HG03108 (cell line): ENCODE measurements at regions not wholly inside any gene's neighbourhood (a gene's known extent, or its start where the extent isn't known, plus 50 kb on each side); places are given as distances from the start of the nearest gene placed in this dataset.

Experiments used
- ATAC-seq: cut with Tn5 transposase; IDR thresholded peaks from one replicate; pipeline ENCODE4 v1.9.1; 2021; ENCODE audit warnings: moderate library complexity; ENCODE audit not compliant: unreplicated experiment

DNA sequence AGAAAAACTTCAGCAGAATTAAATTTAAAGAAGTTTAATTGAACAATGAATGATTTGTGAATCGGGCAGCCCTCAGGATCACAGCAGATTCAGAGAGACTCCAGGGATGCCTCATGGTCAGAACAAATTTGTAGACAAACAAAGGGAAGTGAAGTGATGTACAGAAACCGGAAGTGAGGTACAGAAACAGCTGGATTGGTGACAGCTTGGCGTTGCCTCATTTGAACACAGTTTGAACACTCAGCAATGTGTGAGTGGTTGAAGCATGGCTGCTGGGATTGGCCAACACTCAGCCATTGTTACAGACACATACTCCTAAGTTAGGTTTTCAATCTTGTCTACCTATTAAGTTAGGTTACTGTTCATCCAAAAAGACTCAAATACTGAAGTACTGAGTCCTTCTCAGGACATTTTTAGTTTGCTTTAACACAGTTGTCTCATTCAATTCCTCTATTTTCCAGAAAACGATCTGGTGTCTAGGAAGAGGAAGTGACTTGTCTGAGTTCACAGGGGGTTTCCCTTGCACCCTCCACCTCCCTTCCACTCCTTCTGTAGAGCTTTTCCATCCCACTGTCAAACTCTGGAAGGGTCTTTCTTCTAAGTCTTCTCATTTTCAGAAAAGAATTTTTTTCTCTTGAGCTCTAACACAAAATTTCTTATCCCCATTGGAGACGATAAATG lies 137.9 kb downstream of the SLC4A3 start:
- ATAC-seq = no peak

DNA sequence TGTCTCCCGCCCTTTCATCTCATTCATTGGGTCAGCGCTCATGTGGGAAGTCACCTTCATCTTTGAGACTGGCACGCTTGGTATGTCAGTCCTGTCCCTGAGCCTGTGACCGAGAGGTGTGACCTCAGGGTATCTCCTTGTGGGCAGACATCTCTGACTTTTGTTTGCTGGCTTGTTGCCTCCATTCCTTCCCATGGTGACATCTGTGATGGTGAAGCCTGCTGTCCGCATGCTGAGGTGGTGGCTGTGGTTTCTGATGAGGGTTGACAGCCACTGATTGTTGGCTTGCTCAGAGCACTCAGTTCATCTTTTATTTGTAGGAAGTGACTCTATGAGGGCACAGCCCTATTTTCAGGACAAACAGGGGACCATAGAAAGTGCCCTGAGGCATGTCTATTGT lies 139.2 kb downstream of the SLC4A3 start:
- no peak for ATAC-seq

DNA sequence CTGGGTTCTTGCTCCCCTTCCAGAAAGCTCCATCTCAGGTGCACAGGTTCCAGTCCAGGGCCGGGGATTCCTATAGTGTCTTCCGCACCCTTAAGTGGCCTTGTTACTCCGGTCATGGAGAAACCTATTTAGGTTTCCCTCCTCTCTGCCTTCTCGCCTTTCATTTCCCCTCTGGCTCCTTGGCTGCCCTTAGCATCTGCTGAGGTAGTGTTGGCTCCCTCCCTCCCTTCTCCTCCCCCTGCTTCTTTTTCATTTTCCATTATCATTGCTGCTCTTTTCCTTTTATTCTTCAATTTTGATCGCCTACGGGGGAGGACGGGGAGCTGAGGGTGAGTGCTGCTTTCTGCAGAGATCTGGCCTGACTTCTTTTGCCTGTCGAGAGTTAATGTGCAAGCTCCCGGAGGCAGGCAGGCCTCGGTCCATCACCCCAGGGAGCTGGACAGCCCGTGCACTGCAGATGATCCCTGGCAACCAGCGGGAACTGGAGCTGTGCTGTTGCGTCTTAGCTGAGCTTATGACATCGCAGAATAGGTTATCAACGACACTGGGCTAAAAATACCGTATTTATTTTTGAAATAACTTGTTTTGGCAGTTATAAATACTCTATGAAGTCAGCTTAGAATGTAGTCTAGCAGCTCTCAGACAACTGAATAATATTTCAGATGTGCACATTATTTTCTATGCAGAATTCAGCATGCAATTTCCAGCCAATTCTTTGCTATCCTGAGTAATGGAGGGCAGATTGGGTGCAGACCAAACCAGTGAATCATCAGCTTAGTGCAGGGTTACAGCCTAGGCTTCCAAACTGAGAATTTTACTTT lies 141.9 kb downstream of the SLC4A3 start:
- no peak for ATAC-seq

DNA sequence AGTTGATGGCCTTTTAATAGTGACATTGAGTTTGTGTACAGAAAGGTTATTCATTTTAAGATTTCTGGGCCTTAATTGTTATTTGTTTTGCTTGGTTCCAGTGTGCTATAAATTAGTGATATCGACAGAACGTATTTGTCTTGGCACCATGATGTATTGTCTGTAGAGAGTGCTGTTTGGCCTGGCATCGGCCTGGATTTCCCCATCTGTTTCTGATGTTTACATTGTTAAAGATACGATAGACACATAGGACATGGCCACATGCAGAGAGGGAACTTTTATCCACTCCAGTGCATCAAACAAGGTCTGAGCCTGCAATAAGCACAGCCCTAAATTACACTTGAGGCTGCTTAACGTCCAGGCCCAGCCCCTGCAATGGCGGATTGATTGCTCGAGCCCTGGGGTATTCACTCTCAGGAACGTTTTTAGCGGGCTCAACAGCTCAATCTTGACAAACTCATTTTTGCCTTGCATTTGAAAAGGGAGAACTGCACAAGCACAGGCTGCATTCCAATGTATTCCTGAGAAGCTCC lies 144.7 kb downstream of the SLC4A3 start:
- no peak for ATAC-seq

DNA sequence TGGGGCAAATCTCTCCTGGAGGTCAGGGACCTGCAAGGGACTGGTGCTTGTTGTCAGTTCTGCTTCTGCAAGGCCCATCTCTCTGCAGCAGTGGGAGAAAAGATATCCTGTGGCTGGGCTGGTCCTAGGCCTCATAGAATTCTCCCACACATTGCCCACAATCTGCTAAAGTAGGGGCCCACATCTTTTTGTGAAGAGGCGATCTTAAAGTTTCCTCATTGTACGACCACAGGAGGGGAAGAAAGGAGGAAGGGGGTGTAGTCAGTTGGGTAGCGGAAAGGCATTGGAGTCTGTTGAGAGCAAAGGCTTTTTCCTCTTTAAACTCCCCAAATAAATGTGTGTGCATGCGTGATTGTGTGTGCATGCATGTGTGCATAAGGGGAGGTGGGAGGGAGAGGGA lies 145.3 kb downstream of the SLC4A3 start:
- no peak for ATAC-seq

DNA sequence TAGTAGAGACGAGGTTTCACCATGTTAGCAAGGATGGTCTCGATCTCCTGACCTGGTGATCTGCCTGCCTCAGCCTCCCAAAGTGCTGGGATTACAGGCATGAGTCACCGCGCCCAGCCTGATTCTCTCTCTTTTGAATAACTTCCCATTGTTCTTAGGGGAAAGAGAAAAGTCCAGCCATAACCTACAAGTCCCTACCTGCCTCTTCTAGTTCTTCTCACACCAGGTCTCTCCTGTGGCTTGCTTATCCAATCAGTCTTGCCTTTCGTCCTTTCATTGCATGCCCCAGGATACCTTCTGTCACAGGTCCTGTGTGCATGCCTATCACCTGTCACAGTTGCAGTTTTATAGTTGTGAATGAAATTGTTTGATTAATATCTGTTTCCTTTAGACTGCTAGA lies 148.1 kb downstream of the SLC4A3 start:
- ATAC-seq = no peak

DNA sequence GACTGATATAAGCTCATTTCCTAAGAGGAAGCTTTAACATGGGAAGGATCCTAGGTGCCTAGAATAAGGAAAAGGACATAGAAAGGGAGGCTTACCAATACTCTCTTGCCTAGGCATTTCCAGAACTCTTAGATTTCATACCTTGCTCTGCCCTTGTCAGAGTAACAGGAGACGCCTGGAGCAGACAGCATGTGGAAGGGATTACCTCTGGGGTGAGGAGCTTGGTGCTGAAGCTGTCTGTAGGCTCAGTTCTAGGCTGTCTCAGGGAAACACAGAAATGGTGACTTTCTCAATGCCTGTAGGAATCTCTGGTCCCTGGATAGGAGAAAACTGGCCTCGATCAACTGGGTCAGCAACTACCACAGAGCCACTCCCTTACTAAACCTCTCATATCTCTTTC lies 150.0 kb downstream of the SLC4A3 start:
- ATAC-seq = no peak

DNA sequence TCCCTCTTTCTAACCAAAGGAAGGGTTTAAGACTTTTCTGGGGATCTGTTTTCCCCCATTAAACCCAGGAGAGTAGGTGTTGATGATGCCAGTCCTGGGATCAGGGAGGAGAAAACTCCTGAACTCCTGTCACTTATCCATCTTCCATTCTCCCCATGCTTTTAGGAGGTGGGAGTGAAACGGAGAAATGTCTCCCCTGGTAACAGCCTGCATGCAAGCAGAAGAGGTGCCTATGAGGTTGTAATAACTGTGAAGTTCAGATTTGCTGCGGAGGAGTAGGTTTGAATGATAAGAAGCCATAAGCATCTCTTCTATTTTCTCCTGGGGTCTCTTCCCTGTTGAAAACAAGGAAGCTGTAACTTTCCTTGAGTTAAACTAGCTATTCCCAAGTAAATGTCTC lies 150.8 kb downstream of the SLC4A3 start:
- no peak for ATAC-seq

DNA sequence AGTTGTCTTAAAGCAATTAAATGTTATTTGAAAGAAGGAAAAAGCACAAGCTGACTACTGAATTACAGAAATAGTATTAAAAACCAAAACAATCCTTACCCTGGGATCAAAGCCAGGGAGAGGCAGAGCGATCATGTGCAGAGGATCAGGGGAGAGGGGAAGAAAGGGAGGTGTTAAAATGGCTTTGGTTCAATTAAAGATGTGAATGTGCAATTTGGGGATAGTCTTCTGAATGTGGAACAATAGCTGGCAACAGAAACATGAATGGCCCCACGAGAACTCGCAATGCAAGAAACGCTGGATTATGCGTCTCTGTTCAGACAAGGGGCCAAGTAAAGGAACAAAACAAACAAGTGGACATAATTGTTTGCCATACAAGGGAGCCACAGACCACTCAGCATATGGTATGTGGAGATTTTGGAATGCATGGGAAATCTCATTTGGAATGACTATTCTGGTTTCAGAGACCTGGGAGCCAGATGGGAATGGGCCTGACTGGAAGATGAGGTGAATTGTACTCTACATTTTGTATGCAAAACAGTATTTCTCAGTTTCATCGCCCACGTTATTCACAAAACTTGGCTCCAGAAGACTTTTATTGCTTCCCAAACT lies 155.4 kb downstream of the SLC4A3 start:
- ATAC-seq = no peak

DNA sequence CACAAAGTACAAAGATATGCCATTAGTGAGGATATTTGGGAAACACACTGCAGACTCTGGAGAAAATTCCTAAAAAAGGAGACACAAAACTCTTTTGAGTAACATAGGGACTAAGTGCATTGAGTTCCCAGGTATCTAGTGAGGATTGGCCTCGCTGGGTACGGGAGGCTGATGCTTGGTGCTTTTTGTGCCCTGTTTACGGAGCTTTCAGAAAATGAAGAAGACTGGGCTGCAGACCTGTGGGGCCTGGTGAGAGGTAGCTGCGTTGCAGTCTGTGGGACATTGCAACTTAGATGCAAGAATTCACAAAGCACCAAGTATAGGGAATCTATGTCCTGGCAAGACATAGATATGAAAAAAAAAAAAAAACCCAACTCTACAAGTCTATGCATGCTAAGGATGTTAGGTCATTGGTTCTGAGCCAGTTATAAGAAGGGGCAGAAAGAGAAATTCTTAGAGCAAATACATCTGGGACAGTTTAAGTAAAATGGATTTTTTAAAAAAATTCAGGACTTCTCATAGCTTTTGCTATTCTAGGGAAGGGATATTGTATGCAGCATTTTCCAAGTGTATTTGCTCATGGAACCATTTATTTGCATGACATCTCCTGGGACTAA lies 156.0 kb downstream of the SLC4A3 start:
- no peak for ATAC-seq

DNA sequence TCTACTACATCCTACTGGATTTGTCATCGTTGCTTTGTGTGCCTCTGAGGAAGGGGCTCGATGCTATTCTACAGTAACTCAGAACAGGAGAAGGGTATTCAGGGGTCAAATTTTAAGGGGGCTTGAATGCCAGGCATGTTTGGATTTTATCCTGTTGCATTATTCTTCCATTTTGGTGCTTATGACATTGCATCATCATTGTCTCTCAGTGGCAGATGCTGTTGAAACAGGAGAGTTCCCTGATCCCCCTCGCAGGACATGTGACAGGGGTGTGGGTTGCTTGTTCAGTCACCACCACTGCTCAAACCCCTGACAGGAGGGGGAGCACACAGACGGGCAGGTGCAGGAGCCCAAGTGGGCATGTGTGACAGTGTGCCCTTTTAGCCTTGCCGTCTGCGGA lies 156.7 kb downstream of the SLC4A3 start:
- no peak for ATAC-seq

DNA sequence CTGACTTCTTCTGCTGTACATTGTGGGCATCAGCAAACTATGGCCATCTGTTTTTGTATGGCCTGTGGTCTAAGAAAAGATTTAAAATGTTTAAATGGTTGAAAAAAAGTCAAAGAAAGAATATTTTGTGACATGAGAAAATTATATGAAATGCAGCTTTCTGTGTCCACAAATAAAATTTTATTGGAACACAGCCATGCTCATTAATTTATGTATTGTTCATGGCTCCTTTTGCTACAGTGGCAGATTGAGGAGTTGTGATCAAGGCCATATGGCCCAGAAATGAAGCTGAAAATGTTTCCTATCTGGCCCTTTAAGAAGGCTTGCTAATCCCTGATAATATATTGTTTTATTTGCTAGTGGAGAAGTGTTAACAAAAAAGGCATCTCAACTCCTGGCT lies 162.0 kb downstream of the SLC4A3 start:
- no peak for ATAC-seq

DNA sequence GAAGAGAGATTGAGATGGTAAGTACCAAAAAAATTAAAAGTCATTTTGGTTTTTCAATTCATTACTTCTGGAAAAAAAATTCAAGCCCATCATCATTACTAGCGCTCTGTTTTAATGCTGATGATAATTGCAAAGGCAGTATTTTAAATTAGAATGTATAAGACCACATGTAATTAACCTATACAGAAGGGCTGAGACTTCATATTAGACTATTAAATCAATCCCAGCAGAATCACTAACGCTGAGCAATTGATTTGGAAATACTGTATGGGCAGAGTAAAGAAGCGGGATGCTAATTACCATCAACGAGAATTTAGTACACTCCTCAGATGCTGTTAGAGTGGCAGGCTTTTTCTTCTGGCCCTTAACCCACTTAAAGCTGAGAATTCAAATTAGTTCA lies 165.0 kb downstream of the SLC4A3 start:
- ATAC-seq = no peak

DNA sequence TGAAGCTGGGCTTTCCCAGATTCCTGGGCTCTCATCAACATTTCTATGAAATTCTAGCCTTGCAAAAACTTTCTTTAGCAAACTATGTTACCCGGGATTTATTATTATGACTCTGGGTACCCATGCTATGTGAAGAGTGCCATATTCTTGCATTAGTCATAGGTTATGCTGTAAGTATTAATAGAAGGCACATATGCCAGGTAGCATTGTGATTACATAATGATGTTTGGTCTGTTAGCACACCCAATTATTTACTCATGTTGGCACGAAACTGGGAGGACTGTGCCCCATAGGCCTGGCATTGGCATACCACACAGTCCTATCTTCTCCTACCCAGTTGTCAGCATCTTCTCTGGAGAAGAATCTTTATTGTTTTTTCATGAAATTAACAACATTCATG lies 171.0 kb downstream of the SLC4A3 start:
- no peak for ATAC-seq

DNA sequence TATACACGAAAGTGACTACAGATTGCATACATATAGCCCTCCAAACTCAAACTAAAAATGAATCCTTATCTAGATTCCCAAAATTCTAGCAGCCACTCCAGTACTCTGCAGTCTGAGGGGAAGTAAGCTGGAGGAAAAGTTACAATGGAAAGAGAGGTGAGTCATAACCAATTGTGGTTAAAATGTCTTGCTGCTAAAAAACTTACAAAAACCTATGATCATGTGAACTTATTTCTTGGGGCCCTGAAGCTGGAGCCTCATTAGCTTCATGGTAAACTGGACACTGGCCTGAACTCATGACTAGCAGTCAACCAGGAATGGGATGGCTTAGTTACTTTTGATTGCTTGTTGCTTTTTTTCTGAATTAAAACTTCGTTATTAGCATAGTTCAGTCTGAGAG lies 175.9 kb downstream of the SLC4A3 start:
- ATAC-seq = no peak

DNA sequence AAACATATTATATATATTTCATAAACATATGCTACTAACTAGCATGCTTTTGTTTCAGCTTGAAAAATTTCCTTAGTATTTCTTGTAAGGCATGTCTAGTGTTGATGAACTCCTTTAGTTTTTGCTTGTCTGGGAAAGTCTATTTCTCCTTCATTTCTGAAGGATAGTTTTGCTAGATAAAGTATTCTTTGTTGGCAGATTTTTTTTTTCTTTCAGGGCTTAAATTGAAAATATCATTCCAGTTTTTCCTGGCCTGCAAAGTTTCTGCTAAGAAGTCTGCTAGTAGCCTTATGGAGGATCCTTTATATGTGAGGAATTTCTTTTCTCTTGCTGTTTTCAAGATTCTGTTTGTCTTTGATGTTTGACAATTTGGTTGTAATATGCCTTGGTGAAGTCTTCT lies 183.5 kb downstream of the SLC4A3 start:
- ATAC-seq = no peak

DNA sequence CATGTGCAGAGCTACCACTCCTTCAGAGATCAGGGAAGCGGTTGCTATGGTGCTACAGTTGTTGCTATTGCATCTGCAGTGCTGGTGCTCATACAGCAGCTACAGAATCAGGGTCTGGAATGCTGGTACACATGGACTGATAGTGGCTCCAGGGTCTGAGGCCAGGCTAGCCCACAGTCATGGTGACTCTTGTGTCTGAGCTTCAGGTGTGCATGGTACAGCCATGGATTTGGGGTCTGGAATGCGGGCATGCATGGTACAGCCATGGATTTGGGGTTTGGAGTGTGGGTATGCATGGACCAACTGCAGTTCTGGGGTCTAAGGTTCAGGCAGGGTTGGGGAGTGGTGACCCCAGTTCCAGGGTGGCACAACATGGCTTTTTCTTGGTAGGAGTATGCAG lies 185.2 kb downstream of the SLC4A3 start:
- no peak for ATAC-seq

DNA sequence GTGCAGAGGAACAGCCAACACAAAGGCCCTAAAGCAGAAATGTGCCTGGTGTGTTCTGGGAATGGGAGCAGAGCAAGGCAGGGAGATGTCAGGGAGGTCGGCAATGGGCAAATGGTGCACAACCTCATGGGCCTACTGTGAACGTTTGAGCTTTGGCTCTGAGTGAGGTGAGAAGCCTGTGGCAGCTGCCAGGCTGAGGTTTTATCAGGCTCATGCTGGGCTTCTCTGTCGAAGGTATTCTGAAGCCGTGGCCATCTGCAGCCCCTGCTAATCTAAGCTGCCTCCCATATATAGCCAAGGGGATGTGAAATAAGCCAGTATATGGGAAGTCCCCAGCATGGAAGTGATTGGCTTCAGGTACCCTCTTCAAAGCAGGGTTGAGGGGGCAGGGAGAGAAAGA lies 193.3 kb downstream of the SLC4A3 start:
- ATAC-seq = no peak

DNA sequence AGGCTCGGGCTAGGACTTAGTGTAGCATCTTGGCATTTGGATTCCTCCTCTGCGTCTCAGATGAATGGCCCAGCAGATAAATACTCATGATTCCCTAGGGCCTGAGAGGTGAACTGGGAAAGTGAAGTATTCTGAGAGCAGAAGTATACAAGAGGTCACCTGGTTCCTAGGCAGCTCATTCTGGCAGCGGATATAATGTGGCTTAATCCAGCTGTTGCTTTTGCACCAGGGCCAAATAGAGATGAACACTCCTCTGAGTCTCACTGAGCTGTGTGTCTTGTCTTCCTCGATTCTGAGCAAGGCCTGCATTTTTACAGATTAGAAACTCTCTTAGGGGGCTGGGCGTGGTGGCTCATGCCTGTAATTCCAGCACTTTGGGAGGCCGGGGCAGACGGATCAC lies 196.1 kb downstream of the SLC4A3 start:
- no peak for ATAC-seq

DNA sequence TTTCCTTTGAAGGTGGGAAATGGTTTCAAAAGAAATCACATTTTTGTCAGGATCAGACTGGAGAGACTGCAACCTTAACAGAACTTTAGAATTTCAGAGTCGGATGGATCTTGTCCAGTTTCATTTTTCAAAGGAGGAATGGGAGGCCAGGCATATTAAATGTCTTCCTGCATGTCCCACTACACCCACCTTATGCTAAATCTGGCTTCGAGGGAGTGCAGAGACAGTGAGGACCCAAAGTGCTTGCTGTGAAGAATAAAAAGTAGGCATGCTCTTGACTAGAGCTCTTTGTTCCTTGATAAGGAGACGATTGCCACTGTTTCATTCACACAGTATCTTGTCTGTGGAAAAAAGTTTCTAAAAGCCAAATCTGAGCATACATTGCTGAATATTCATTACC lies 197.6 kb downstream of the SLC4A3 start:
- ATAC-seq = no peak

DNA sequence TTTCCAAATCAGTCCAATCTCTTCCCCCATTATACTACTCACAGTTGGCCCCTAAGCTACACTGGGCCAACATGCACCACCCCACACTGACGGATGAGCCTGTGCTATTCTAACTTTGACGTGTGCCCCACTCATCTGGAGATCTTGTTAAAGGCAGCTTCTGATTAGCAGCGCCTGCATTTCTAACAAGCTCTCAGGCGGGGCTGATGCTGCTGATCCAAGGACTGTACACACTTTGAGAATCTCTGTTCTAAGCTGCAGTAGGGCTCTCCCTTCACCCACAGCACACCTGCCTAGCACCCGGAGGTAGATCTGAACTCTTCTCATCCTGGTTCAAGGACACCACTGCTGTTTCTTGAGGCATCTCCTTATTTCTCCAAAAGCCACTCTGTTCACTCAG lies 200.7 kb downstream of the SLC4A3 start:
- ATAC-seq = no peak
